ENCODE measurements at regions not wholly inside any gene's neighbourhood (a gene's known extent, or its start where the extent isn't known, plus 50 kb on each side); places are given as distances from the start of the nearest gene placed in this dataset.

DNA sequence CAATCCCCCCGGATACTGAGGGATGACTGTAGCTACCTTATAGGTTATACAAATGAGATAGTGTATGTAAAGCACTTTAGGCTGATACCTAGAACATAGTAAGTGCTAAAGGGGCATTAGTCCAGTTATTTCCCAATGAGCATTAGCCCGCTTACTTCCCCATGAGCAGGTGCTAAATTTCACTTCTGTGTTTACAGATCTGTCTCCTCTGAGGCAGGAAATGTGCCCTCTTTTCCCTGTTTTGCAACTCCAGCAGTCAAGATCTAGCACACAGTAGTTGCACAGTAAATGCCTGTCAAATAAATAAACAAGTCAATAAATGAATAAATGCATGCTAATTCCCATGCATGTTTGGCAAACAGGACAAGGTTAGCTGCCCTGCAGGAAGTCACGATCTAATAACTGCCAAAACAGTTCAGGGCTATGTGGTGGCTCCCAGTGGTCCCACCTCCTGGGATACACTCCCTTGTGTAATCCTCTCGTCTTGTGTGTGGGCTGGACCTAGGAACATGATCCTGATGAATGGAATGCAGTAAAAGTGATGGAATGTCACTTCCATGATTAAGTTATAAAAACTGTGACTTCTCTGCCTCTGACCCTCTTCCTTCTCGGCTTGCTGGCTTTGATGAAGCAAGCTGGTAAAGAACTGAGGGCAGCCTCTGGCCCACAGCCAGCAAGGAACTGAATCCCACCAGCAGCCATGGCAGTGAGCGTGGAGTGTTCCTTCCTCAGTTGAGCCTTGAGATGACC lies 459.0 kb downstream of the SOX6 start:
- Histone ChIP-seq H3K9me3 (no peaks in the 10 kb centered on the region), H3K4me1 (ENCODE audit: control insufficient read depth in 1 of 2, low read depth in 2 of 2) (peaks cover 0 to 8% of the 10 kb centered on the region in 2 donors), H3K4me3 (no peak overlapping the region), H3K36me3 (no peaks in the 10 kb centered on the region), H3K27ac (no peak overlapping the region), H3K27me3 (replicated peaks; ENCODE audit: insufficient read depth) (no peaks in the 10 kb centered on the region)
- no peak for DNase-seq (ENCODE audit: low spot score)
- TF ChIP-seq, protein P1, sequence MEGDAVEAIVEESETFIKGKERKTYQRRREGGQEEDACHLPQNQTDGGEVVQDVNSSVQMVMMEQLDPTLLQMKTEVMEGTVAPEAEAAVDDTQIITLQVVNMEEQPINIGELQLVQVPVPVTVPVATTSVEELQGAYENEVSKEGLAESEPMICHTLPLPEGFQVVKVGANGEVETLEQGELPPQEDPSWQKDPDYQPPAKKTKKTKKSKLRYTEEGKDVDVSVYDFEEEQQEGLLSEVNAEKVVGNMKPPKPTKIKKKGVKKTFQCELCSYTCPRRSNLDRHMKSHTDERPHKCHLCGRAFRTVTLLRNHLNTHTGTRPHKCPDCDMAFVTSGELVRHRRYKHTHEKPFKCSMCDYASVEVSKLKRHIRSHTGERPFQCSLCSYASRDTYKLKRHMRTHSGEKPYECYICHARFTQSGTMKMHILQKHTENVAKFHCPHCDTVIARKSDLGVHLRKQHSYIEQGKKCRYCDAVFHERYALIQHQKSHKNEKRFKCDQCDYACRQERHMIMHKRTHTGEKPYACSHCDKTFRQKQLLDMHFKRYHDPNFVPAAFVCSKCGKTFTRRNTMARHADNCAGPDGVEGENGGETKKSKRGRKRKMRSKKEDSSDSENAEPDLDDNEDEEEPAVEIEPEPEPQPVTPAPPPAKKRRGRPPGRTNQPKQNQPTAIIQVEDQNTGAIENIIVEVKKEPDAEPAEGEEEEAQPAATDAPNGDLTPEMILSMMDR (IDR thresholded peaks at IDR 0.05) = no peak
- no peak for ATAC-seq (ENCODE audit: insufficient number of reproducible peaks, low FRiP score, low read depth)

DNA sequence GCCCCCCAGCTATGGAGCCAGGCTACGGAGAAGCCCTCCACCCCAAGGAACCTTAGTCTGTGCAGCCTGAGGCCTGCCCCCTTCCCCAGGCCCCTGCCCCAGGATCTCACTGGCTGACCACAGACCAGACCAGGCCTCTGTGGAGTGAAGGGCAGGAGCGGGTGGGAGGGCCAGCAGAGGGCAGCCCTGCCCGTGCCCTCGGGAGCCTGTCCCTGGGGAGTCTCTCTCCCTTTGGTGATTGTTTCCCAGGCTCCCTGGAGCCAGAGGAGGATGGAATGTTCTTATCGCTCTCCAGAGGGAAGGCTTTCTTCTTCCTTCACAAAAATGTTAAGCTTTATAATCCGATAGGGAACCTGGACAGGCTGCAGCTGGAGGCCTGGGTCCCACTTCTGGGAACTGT lies 455.3 kb downstream of the SOX6 start:
- Histone ChIP-seq H3K27me3 (replicated peaks; ENCODE audit: insufficient read depth) (no peaks in the 10 kb centered on the region), H3K9me3 (no peaks in the 10 kb centered on the region), H3K4me3 (no peak overlapping the region), H3K4me1 (ENCODE audit: control insufficient read depth in 1 of 2, low read depth in 2 of 2) (peaks cover 0 to 16% of the 10 kb centered on the region in 2 donors), H3K27ac (no peak overlapping the region), H3K36me3 (no peaks in the 10 kb centered on the region)
- no peak for DNase-seq (ENCODE audit: low spot score)
- TF ChIP-seq, protein P1 (IDR thresholded peaks at IDR 0.05) = no peak
- no peak for ATAC-seq (ENCODE audit: insufficient number of reproducible peaks, low FRiP score, low read depth)

DNA sequence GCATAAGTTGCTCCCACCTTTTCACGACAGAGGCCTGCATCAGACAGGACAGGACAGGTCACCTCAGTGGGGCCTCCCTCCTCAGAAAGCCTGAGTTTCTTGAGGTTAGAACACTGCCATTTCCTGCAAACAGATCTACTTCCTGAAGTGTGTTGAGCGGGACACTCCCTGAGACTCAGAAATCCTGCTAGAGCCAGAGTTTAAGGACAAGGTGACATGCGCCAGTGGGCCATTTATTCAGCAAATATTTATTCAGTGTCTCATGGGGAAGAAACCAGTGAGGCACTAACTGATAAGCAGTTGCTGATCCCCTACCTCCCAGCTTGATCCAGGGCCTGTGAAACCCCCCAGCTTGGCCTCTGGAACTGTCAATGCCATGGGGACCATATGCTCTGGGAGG lies 454.6 kb downstream of the SOX6 start:
- DNase-seq (ENCODE audit: low spot score) = no peak
- H3K4me1 ChIP-seq (ENCODE audit: control insufficient read depth in 1 of 2, low read depth in 2 of 2) = peaks cover 0 to 16% of the 10 kb centered on the region in 2 donors
- H3K9me3 ChIP-seq = no peaks in the 10 kb centered on the region
- H3K27me3 ChIP-seq (replicated peaks; ENCODE audit: insufficient read depth) = no peaks in the 10 kb centered on the region
- ATAC-seq (ENCODE audit: insufficient number of reproducible peaks, low FRiP score, low read depth) = no peak
- TF ChIP-seq, protein P1 (IDR thresholded peaks at IDR 0.05) = no peak
- H3K4me3 ChIP-seq = no peak overlapping the region
- H3K27ac ChIP-seq = no peak overlapping the region
- H3K36me3 ChIP-seq = no peaks in the 10 kb centered on the region

DNA sequence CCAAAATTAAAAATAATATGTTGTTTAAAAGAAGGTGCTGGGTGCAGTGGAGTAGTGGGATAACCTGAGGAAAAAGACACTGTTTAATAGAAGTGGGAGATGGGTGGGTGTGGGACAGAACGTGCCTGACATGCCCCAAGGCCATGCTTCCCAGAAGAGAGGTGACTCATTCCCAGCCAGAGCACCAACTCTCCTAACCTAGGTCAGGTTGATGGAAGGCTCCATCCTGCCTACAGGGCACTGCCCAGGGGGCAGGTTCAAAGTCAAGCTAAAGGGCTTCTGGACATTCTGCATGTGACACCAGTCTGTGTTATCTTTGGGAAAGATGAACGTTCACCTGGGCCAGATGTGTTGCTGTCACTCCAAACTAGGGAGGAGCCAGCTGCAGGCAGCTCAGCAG lies 453.1 kb downstream of the SOX6 start:
- DNase-seq (ENCODE audit: low spot score) (no peak), ATAC-seq (ENCODE audit: insufficient number of reproducible peaks, low FRiP score, low read depth) (no peak)
- Histone ChIP-seq H3K4me1 (ENCODE audit: control insufficient read depth in 1 of 2, low read depth in 2 of 2) (peaks cover 0 to 16% of the 10 kb centered on the region in 2 donors), H3K27me3 (replicated peaks; ENCODE audit: insufficient read depth) (no peaks in the 10 kb centered on the region), H3K36me3 (no peaks in the 10 kb centered on the region), H3K4me3 (no peak overlapping the region), H3K27ac (no peak overlapping the region), H3K9me3 (no peaks in the 10 kb centered on the region)
- TF ChIP-seq, protein P1 (IDR thresholded peaks at IDR 0.05) = no peak

DNA sequence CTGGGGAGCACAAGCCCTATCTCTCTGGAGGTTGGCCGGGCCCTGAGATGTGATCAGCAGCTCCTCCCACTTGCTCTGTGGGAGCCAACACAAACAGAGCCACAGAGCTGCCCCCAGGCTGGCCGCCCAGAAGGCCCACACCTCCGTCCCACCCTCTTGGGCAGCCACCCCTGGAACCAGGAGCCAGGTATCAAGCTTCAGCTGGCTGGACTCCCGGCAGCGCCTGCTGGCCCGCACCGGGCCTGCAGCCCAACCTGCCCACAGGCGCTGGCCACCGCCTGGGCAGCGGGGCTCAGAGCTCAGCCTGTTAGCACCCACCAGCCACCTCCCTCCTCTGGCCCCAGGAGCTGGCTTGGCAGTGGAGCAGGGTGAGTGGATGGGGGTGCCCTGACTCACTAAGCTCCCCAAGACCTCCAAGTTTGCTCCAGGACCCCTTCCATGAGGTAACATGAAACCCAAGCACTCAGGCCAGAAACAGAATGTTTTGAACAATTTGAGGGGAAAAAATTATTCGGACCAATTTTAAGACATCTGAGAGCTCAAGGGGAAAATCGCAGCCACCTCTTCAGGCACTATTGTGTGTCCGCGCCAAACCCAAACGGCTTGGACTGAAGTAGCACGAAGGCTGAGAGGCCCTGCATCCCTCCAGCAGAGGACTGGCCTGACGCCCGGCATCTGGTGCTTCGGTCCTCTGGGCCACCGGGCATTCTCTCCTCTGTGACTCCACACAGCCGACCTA lies 450.8 kb downstream of the SOX6 start:
- no peaks in the 10 kb centered on the region for H3K27me3 ChIP-seq (replicated peaks; ENCODE audit: insufficient read depth)
- no peak overlapping the region for H3K4me3 ChIP-seq
- H3K4me1 ChIP-seq (ENCODE audit: control insufficient read depth in 1 of 2, low read depth in 2 of 2) = peaks cover 0 to 16% of the 10 kb centered on the region in 2 donors
- peak overlapping the region in 1 of 2 donors; percentile 30 for H3K27ac ChIP-seq
- no peak for DNase-seq (ENCODE audit: low spot score)
- H3K9me3 ChIP-seq = no peaks in the 10 kb centered on the region
- no peaks in the 10 kb centered on the region for H3K36me3 ChIP-seq
- no peak for ATAC-seq (ENCODE audit: insufficient number of reproducible peaks, low FRiP score, low read depth)
- TF ChIP-seq, protein P1 (IDR thresholded peaks at IDR 0.05) = no peak

All from thoracic aorta (tissue), 2 donors.